Gastrocnemius medialis (tissue), 4 donors: ENCODE measurements at regions not wholly inside any gene's neighbourhood (a gene's known extent, or its start where the extent isn't known, plus 50 kb on each side); places are given as distances from the start of the nearest gene placed in this dataset.

ENCODE experiments used
- ATAC-seq, 2 donors: fragments of 150-250 bp; one replicate each; pipeline ENCODE4 v1.9.1; 2016
- DNase-seq, 2 donors: peaks; one replicate each; pipeline ENCODE4 v3.0.0-alpha.2; 2019
- H3K27ac ChIP-seq, 4 donors: fragments of 200-600 bp; sonication (generic); 1 replicate in 1 of 4; 2 replicates in 3 of 4; pipeline ENCODE4 v1.5.1; 2016 to 2018; ENCODE audit warnings: mild to moderate bottlenecking in 2 of 4, moderate library complexity in 1 of 4
- H3K27me3 ChIP-seq, 3 donors: fragments of 200-600 bp; sonication (generic) in 2 of 3; 1 replicate in 1 of 3; 2 replicates in 2 of 3; pipeline versions ENCODE4 v1.5.1 to v1.6.0; 2016 to 2019; ENCODE audit warnings: mild to moderate bottlenecking in 1 of 3, moderate library complexity in 1 of 3
- H3K36me3 ChIP-seq, 2 donors: fragments of 200-600 bp; sonication (generic) in 1 of 2; one replicate each; pipeline ENCODE4 v1.5.1; 2017 to 2018
- H3K4me1 ChIP-seq, 2 donors: fragments of 200-600 bp; sonication (generic) in 1 of 2; one replicate each; pipeline ENCODE4 v1.5.1; 2016 to 2017; ENCODE audit warnings: mild to moderate bottlenecking in 2 of 2
- H3K4me3 ChIP-seq, 4 donors: fragments of 200-600 bp; sonication (generic) in 3 of 4; 1 replicate in 1 of 4; 2 replicates in 3 of 4; pipeline ENCODE4 v1.5.1; 2016 to 2019; ENCODE audit warnings: mild to moderate bottlenecking in 2 of 4
- H3K9me3 ChIP-seq, 3 donors: fragments of 200-600 bp; sonication (generic) in 2 of 3; 1 replicate in 1 of 3; 2 replicates in 2 of 3; pipeline ENCODE4 v1.5.1; 2016 to 2019
- CTCF ChIP-seq, 5 experiments: fragments of 450-650 bp in 3 of 5; fragments of 200-600 bp in 2 of 5; sonication (generic) in 2 of 5; IDR thresholded peaks in 4 of 5; conservative IDR thresholded peaks in 1 of 5; 1 replicate in 4 of 5; 2 replicates in 1 of 5; pipeline ENCODE4 v1.5.1; 2016 to 2019; ENCODE audit warnings: antibody characterized with exemption in 5 of 5, mild to moderate bottlenecking in 3 of 5, moderate library complexity in 3 of 5
- POLR2A ChIP-seq, 2 donors: fragments of 450-650 bp; IDR thresholded peaks; one replicate each; pipeline ENCODE4 v1.6.1; 2017; ENCODE audit warnings: antibody characterized with exemption in 2 of 2, mild to moderate bottlenecking in 2 of 2, moderate library complexity in 2 of 2
- in situ Hi-C, 4 donors: fragments of 200-750 bp; cut with MboI; loops; one replicate each; pipeline versions ENCODE4 v1.15.0 to v1.8.0; 2017; ENCODE audit warnings: low sequenced_read_pairs in 4 of 4
- intact Hi-C: fragments of 100-400 bp; cut with DNase I; formaldehyde crosslinking; loops from one replicate; pipeline ENCODE4 v1.15.1; 2023; ENCODE audit warnings: low total_unique reads

- Histone ChIP-seq H3K4me1 (no peaks in the 10 kb centered on the region), H3K27me3 (no peaks in the 10 kb centered on the region), H3K36me3 (no peaks in the 10 kb centered on the region), H3K9me3 (no peaks in the 10 kb centered on the region), H3K4me3 (no peak overlapping the region), H3K27ac (no peak overlapping the region)
- ATAC-seq: no peak
- in situ Hi-C loops (no loop called here), intact Hi-C loops (no loop called here)
- no peak for DNase-seq
- TF ChIP-seq CTCF (IDR thresholded peaks at IDR 0.05 in 4 of 5, conservative IDR thresholded peaks at IDR 0.05 in 1 of 5): no peak
- TF ChIP-seq POLR2A (IDR thresholded peaks at IDR 0.05): no peak
These were observed 215.7 kb downstream of the MREG start for GRCh38 chr2:215797676-215798075.

GRCh38 chr2:215796140-215796855 is 217.1 kb downstream of the MREG start:
- intact Hi-C loops (no loop called here), in situ Hi-C loops (no loop called here)
- H3K9me3 ChIP-seq: no peaks in the 10 kb centered on the region
- ATAC-seq: no peak
- no peaks in the 10 kb centered on the region for H3K36me3 ChIP-seq
- H3K4me1 ChIP-seq: no peaks in the 10 kb centered on the region
- TF ChIP-seq POLR2A (IDR thresholded peaks at IDR 0.05) (no peak), CTCF (IDR thresholded peaks at IDR 0.05 in 4 of 5, conservative IDR thresholded peaks at IDR 0.05 in 1 of 5) (no peak)
- H3K27me3 ChIP-seq: no peaks in the 10 kb centered on the region
- no peak overlapping the region for H3K27ac ChIP-seq
- DNase-seq: no peak
- no peak overlapping the region for H3K4me3 ChIP-seq

GRCh38 chr2:215794829-215795546 is 218.4 kb downstream of the MREG start:
- H3K9me3 ChIP-seq: no peaks in the 10 kb centered on the region
- H3K4me1 ChIP-seq: no peaks in the 10 kb centered on the region
- no peak overlapping the region for H3K4me3 ChIP-seq
- H3K27ac ChIP-seq: no peak overlapping the region
- intact Hi-C loops (no loop called here), in situ Hi-C loops (no loop called here)
- no peak for ATAC-seq
- no peak for TF ChIP-seq POLR2A (IDR thresholded peaks at IDR 0.05)
- no peak for DNase-seq
- no peaks in the 10 kb centered on the region for H3K27me3 ChIP-seq
- no peaks in the 10 kb centered on the region for H3K36me3 ChIP-seq

GRCh38 chr2:215793747-215794595 is 219.4 kb downstream of the MREG start:
- Histone ChIP-seq H3K36me3 (no peaks in the 10 kb centered on the region), H3K27me3 (no peaks in the 10 kb centered on the region), H3K9me3 (no peaks in the 10 kb centered on the region), H3K4me3 (no peak overlapping the region), H3K27ac (no peak overlapping the region), H3K4me1 (no peaks in the 10 kb centered on the region)
- DNase-seq (no peak), ATAC-seq (peak in 1 of 2 donors; percentile 33)
- in situ Hi-C loops (no loop called here), intact Hi-C loops (no loop called here)
- TF ChIP-seq CTCF (IDR thresholded peaks at IDR 0.05 in 4 of 5, conservative IDR thresholded peaks at IDR 0.05 in 1 of 5): no peak
- no peak for TF ChIP-seq POLR2A (IDR thresholded peaks at IDR 0.05)

GRCh38 chr2:215791481-215791937 is 221.8 kb downstream of the MREG start:
- ATAC-seq (no peak), DNase-seq (no peak)
- Histone ChIP-seq H3K27me3 (no peaks in the 10 kb centered on the region), H3K36me3 (no peaks in the 10 kb centered on the region), H3K4me3 (no peak overlapping the region), H3K27ac (no peak overlapping the region), H3K4me1 (no peaks in the 10 kb centered on the region), H3K9me3 (no peaks in the 10 kb centered on the region)
- TF ChIP-seq POLR2A (IDR thresholded peaks at IDR 0.05) (no peak), CTCF (IDR thresholded peaks at IDR 0.05 in 4 of 5, conservative IDR thresholded peaks at IDR 0.05 in 1 of 5) (no peak)
- in situ Hi-C loops (no loop called here), intact Hi-C loops (no loop called here)
